ENCODE measurements at regions not wholly inside any gene's neighbourhood (a gene's known extent, or its start where the extent isn't known, plus 50 kb on each side); places are given as distances from the start of the nearest gene placed in this dataset.

DNA sequence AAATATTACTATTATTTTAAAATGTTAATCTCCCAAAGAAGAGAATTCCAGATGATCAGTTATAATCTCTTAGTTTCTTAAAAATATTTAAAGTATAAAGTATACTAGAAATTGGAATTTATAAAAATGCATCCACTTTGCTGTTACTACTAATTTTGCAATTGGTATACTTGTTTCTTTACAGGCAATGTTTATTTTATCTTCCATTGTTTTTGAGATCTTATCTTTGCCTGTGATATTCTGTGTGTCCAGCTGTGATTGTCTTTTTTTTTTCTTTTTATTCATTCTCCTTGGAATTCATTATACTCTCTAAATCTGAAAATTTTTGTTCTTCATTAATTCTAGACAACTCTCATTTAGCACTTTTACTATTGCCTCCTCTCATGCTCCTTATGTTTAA is 652.6 kb downstream of the TNS3 start (continued):
- TF ChIP-seq, protein P1, sequence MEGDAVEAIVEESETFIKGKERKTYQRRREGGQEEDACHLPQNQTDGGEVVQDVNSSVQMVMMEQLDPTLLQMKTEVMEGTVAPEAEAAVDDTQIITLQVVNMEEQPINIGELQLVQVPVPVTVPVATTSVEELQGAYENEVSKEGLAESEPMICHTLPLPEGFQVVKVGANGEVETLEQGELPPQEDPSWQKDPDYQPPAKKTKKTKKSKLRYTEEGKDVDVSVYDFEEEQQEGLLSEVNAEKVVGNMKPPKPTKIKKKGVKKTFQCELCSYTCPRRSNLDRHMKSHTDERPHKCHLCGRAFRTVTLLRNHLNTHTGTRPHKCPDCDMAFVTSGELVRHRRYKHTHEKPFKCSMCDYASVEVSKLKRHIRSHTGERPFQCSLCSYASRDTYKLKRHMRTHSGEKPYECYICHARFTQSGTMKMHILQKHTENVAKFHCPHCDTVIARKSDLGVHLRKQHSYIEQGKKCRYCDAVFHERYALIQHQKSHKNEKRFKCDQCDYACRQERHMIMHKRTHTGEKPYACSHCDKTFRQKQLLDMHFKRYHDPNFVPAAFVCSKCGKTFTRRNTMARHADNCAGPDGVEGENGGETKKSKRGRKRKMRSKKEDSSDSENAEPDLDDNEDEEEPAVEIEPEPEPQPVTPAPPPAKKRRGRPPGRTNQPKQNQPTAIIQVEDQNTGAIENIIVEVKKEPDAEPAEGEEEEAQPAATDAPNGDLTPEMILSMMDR (conservative IDR thresholded peaks at IDR 0.05; ENCODE audit: low read depth in 2 of 2) = no peak
- TF ChIP-seq POLR2AphosphoS5 (IDR thresholded peaks at IDR 0.05; ENCODE audit: low read depth) (no peak), ZNF114 (CRISPR knock-in tag; IDR thresholded peaks at IDR 0.05) (no peak), JUNB (IDR thresholded peaks at IDR 0.05; ENCODE audit: unreplicated experiment) (no peak), EZH2phosphoT487 (IDR thresholded peaks at IDR 0.05; ENCODE audit: unreplicated experiment) (no peak)

DNA sequence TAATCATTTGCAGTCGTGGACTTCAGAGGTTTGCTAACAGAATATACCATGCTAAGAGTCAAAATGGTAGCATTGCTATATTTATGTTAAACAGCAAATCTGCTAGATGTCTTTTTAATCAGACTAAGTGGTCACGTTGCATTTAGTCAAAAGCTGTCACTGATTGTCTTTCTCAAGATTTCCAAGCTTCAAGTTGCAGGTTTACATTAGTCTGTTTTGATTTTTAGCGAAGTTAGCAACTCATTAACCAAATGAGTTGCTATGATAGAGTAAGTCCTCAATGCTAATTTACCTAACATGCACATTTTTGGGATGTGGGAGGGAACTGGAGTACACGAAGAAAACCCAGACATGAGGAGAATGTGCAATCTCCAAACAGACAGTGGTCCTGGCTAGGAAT is 653.2 kb downstream of the TNS3 start:
- Mint-ChIP-seq H3K4me3 (no peak overlapping the region), H3K27ac (no peak overlapping the region), H3K36me3 (ENCODE audit: low read depth) (no peaks in the 10 kb centered on the region; the same call in 1 of the 3 replicates), H3K27me3 (ENCODE audit: insufficient read depth, low read depth, poor library complexity) (peaks cover 1% of the 10 kb centered on the region), H3K9me3 (peaks cover 10% of the 10 kb centered on the region; the same call in 2 of the 3 replicates), H3K4me1 (no peaks in the 10 kb centered on the region)
- Histone ChIP-seq H3K4me3 (no peak overlapping the region), H3K4me2 (no peak overlapping the region), H3K36me3 (ENCODE audit: insufficient read depth) (no peaks in the 10 kb centered on the region), H4K20me1 (replicated peaks; ENCODE audit: insufficient read depth) (no peaks in the 10 kb centered on the region), H3K27ac (ENCODE audit: low read depth) (no peak overlapping the region), H3F3A (replicated peaks; ENCODE audit: low read depth) (no peaks in the 10 kb centered on the region), H3K79me2 (replicated peaks; ENCODE audit: insufficient read depth) (no peaks in the 10 kb centered on the region), H3K4me1 (ENCODE audit: insufficient read depth) (no peaks in the 10 kb centered on the region), H3K9me2 (ENCODE audit: insufficient read depth) (no peaks in the 10 kb centered on the region), H2AFZ (no peak overlapping the region), H3K27me3 (ENCODE audit: insufficient read depth) (no peaks in the 10 kb centered on the region)
- ATAC-seq (no peak), DNase-seq (ENCODE audit: low spot score) (no peak)
- TF ChIP-seq EZH2 (IDR thresholded peaks at IDR 0.05; ENCODE audit: low read depth, unreplicated experiment) = no peak
- TF ChIP-seq EZH2phosphoT487 (IDR thresholded peaks at IDR 0.05; ENCODE audit: unreplicated experiment) = no peak
- TF ChIP-seq, protein P2, sequence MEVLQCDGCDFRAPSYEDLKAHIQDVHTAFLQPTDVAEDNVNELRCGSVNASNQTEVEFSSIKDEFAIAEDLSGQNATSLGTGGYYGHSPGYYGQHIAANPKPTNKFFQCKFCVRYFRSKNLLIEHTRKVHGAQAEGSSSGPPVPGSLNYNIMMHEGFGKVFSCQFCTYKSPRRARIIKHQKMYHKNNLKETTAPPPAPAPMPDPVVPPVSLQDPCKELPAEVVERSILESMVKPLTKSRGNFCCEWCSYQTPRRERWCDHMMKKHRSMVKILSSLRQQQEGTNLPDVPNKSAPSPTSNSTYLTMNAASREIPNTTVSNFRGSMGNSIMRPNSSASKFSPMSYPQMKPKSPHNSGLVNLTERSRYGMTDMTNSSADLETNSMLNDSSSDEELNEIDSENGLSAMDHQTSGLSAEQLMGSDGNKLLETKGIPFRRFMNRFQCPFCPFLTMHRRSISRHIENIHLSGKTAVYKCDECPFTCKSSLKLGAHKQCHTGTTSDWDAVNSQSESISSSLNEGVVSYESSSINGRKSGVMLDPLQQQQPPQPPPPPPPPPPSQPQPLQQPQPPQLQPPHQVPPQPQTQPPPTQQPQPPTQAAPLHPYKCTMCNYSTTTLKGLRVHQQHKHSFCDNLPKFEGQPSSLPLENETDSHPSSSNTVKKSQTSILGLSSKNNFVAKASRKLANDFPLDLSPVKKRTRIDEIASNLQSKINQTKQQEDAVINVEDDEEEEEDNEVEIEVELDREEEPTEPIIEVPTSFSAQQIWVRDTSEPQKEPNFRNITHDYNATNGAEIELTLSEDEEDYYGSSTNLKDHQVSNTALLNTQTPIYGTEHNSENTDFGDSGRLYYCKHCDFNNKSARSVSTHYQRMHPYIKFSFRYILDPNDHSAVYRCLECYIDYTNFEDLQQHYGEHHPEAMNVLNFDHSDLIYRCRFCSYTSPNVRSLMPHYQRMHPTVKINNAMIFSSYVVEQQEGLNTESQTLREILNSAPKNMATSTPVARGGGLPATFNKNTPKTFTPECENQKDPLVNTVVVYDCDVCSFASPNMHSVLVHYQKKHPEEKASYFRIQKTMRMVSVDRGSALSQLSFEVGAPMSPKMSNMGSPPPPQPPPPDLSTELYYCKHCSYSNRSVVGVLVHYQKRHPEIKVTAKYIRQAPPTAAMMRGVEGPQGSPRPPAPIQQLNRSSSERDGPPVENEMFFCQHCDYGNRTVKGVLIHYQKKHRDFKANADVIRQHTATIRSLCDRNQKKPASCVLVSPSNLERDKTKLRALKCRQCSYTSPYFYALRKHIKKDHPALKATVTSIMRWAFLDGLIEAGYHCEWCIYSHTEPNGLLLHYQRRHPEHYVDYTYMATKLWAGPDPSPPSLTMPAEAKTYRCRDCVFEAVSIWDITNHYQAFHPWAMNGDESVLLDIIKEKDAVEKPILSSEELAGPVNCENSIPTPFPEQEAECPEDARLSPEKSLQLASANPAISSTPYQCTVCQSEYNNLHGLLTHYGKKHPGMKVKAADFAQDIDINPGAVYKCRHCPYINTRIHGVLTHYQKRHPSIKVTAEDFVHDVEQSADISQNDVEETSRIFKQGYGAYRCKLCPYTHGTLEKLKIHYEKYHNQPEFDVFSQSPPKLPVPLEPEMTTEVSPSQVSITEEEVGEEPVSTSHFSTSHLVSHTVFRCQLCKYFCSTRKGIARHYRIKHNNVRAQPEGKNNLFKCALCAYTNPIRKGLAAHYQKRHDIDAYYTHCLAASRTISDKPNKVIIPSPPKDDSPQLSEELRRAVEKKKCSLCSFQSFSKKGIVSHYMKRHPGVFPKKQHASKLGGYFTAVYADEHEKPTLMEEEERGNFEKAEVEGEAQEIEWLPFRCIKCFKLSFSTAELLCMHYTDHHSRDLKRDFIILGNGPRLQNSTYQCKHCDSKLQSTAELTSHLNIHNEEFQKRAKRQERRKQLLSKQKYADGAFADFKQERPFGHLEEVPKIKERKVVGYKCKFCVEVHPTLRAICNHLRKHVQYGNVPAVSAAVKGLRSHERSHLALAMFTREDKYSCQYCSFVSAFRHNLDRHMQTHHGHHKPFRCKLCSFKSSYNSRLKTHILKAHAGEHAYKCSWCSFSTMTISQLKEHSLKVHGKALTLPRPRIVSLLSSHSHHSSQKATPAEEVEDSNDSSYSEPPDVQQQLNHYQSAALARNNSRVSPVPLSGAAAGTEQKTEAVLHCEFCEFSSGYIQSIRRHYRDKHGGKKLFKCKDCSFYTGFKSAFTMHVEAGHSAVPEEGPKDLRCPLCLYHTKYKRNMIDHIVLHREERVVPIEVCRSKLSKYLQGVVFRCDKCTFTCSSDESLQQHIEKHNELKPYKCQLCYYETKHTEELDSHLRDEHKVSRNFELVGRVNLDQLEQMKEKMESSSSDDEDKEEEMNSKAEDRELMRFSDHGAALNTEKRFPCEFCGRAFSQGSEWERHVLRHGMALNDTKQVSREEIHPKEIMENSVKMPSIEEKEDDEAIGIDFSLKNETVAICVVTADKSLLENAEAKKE (CRISPR knock-in tag; IDR thresholded peaks at IDR 0.05) = no peak
- TF ChIP-seq NANOG (IDR thresholded peaks at IDR 0.05; ENCODE audit: borderline replicate concordance) = no peak
- no peak for TF ChIP-seq POLR2AphosphoS5 (IDR thresholded peaks at IDR 0.05; ENCODE audit: low read depth)
- TF ChIP-seq ZNF331 (CRISPR knock-in tag; IDR thresholded peaks at IDR 0.05; ENCODE audit: low read depth) = no peak
- TF ChIP-seq, protein P3, sequence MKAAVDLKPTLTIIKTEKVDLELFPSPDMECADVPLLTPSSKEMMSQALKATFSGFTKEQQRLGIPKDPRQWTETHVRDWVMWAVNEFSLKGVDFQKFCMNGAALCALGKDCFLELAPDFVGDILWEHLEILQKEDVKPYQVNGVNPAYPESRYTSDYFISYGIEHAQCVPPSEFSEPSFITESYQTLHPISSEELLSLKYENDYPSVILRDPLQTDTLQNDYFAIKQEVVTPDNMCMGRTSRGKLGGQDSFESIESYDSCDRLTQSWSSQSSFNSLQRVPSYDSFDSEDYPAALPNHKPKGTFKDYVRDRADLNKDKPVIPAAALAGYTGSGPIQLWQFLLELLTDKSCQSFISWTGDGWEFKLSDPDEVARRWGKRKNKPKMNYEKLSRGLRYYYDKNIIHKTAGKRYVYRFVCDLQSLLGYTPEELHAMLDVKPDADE (IDR thresholded peaks at IDR 0.05) = no peak
- no peak for TF ChIP-seq STAT1 (IDR thresholded peaks at IDR 0.05; ENCODE audit: unreplicated experiment)
- TF ChIP-seq, protein P4, sequence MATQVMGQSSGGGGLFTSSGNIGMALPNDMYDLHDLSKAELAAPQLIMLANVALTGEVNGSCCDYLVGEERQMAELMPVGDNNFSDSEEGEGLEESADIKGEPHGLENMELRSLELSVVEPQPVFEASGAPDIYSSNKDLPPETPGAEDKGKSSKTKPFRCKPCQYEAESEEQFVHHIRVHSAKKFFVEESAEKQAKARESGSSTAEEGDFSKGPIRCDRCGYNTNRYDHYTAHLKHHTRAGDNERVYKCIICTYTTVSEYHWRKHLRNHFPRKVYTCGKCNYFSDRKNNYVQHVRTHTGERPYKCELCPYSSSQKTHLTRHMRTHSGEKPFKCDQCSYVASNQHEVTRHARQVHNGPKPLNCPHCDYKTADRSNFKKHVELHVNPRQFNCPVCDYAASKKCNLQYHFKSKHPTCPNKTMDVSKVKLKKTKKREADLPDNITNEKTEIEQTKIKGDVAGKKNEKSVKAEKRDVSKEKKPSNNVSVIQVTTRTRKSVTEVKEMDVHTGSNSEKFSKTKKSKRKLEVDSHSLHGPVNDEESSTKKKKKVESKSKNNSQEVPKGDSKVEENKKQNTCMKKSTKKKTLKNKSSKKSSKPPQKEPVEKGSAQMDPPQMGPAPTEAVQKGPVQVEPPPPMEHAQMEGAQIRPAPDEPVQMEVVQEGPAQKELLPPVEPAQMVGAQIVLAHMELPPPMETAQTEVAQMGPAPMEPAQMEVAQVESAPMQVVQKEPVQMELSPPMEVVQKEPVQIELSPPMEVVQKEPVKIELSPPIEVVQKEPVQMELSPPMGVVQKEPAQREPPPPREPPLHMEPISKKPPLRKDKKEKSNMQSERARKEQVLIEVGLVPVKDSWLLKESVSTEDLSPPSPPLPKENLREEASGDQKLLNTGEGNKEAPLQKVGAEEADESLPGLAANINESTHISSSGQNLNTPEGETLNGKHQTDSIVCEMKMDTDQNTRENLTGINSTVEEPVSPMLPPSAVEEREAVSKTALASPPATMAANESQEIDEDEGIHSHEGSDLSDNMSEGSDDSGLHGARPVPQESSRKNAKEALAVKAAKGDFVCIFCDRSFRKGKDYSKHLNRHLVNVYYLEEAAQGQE (IDR thresholded peaks at IDR 0.05; ENCODE audit: unreplicated experiment) = no peak
- TF ChIP-seq ZNF114 (CRISPR knock-in tag; IDR thresholded peaks at IDR 0.05) = no peak
